Hepatocyte (in vitro differentiated cells): ENCODE measurements at regions not wholly inside any gene's neighbourhood (a gene's known extent, or its start where the extent isn't known, plus 50 kb on each side); places are given as distances from the start of the nearest gene placed in this dataset.

Source experiments
- EZH2 ChIP-seq: fragments of 200-600 bp; sonication (generic); IDR thresholded peaks from 2 replicates; pipeline ENCODE4 v1.6.1; 2016; ENCODE audit warnings: antibody characterized with exemption, mild to moderate bottlenecking, borderline replicate concordance
- TF ChIP-seq, protein P1 (sequence below): fragments of 200-600 bp; sonication (generic); IDR thresholded peaks from 2 replicates; pipeline ENCODE4 v1.5.1; 2016; ENCODE audit warnings: antibody characterized with exemption, mild to moderate bottlenecking; ENCODE audit not compliant: poor library complexity

DNA sequence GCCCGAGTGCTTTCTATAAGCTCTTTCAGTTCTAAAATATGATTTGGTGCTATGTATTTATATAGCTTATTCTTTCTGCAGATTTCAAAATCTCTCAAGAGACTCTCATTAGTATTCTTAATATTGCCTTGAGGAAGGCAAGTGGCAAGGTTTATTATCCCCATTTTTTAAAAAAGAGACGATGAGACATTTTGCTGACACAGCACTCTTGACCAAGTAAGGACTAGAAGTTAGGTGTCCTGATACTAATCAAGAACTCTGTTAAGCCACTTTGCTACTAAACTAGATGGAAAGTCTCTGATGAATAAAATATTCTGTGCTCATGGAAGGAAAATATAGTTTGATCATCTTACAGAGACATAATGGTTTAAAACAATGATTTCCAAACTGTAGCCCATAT is 164.7 kb downstream of the MZT1 start:
- TF ChIP-seq, protein P1, sequence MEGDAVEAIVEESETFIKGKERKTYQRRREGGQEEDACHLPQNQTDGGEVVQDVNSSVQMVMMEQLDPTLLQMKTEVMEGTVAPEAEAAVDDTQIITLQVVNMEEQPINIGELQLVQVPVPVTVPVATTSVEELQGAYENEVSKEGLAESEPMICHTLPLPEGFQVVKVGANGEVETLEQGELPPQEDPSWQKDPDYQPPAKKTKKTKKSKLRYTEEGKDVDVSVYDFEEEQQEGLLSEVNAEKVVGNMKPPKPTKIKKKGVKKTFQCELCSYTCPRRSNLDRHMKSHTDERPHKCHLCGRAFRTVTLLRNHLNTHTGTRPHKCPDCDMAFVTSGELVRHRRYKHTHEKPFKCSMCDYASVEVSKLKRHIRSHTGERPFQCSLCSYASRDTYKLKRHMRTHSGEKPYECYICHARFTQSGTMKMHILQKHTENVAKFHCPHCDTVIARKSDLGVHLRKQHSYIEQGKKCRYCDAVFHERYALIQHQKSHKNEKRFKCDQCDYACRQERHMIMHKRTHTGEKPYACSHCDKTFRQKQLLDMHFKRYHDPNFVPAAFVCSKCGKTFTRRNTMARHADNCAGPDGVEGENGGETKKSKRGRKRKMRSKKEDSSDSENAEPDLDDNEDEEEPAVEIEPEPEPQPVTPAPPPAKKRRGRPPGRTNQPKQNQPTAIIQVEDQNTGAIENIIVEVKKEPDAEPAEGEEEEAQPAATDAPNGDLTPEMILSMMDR: no peak
- no peak for TF ChIP-seq EZH2
